NOMO-1 treated with dmso at 0.1 percent for 144 hours (cell line): ENCODE measurements at regions not wholly inside any gene's neighbourhood (a gene's known extent, or its start where the extent isn't known, plus 50 kb on each side); places are given as distances from the start of the nearest gene placed in this dataset.
A peak's percentile ranks its signal among the peaks of the same experiment; 100 is the strongest.
"Not testable (repeated sequence)": the region's sequence is repeated elsewhere in the genome, so short reads cannot be mapped to it uniquely, and the experiment has no call there.

Experiments used
- DNase-seq: peaks from one replicate; lab custom pipeline; 2025; ENCODE audit not compliant: unreplicated experiment; lab: John Stamatoyannopoulos, UW

DNA sequence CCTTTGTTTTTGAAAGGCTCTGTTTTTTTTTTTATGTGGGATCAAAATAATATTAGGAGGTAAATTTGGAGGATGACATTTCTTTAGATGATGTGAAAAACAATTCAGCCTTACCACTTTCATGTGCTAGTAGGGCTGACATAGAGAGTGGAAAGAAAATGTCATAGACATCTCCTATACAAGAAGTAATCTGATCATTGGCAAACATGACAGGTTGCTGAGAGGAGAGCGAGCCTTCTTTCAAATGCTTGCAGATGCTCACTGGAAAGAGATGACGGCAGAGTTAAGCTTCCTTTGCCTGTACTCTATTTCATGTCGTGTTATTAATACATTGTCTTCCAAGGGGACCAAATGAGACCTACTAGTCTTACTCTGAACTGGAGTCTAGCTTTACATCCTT lies 160.1 kb upstream of the DAP start:
- no peak for DNase-seq

DNA sequence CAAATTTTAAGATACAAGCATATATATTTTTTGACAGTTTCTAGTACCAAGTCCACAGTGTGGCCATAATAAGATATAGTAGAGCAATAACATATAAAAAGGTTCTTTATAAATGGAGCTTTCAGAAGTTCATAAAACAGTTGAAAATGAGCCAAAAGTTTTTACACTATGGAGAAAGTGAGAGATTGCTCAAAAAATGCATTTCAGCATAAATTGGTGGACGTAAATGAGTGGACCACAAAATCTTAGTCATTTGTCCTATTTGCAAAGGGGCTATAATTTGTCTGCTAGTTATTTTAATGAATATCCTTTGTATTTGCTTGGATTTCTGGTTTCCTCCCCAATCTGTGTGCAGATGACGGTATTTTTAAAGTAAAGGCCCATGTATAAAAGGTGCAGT lies 159.4 kb upstream of the DAP start:
- no peak for DNase-seq

DNA sequence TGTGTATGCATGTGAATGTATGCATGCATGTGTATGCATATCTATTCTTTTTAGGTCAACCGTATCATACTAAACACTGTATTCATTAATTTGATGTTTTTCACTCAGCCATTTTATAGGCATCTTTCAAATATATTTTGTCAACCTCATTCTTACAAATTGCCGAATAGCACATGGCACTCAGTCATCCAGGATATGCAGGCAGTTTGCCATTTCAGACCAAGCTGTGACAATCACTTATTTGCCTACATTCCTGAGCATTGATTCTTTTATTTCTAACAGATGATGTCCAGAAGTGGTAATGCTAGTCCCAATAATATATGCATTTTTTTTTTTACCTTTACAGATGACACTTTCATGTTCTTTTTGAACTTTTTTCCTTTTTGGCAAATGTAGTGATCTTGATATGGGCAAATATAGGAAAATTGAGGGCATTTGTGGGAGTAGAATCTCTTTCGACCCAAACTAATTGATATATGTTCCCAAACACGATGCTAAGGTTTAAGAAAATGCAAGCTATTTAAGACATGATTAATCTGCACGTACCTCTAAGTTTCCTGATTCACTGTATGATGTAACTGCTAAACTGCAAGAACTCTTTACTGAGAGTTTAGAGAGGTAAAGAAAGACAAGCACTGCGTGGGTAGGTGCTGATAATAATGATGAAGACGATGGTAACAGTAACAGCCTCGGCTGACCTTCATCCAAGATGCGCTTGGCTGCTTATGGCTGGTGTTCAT lies 153.9 kb upstream of the DAP start:
- DNase-seq = no peak

DNA sequence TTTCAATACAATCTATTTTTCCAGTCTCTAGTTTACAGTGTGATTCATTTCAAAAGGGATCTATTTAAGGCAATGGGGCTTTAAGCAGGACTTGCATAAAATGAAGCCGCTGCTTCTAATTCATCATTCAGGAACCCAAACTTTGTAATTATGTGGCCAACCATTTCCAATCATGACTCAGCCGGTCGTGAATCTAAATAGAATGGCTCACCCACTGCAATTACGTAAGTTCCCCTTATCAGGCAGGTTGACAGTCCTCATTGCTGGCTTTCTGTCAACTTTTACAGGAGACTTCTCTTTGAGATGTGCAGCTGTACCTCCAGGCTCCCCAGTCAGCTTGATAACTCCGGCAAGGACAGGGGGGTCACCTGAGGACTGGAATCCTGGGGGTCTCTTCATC lies 152.8 kb upstream of the DAP start:
- peak; percentile 98 for DNase-seq

DNA sequence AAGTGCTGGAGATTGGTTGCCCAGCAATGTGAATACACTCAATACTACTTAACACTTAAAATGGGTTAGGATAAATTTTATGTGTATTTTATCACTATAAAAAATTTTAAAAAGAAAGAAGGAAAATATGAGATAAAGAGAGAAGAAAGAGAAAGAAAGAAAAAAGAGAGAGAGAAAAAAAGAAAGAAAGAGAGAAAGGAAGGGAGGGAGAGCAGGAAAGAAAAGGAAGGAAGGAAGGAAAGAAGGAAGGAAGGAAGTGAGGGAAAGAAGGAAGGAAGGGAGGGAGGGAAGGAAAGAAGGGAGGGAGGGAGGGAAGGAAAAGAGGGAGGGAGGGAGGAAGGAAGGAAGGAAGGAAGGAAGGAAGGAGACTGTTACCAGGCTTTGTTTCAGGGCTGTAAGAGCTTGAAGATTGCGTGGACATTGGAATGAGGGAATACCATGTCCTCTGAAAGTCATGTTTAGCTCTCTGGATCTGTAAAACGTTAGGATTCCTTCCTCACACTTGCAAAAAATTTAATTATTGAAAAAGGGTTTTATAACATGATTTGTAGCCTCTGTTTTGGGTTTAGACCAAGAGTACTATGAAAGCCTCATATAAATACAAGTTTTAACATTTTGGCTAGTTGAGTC lies 152.3 kb upstream of the DAP start:
- no peak for DNase-seq

DNA sequence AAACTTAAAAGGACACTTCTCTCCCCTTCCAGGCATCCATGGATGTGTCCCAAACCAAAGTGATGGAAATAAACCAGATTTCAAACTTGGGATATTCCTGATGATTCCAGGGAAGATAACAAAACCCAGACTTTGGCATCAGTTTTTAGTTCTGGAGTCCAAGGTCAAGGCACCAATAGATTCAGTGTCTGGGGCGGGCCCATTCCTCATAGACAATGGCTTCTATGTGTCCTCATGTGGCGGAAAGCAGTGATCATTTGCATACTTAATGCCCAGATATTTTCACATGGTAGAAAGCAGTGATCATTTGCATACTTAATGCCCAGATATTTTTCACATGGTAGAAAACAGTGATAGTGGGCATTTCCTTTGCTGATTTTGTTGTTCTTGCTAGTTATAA lies 151.4 kb upstream of the DAP start:
- DNase-seq = no peak

DNA sequence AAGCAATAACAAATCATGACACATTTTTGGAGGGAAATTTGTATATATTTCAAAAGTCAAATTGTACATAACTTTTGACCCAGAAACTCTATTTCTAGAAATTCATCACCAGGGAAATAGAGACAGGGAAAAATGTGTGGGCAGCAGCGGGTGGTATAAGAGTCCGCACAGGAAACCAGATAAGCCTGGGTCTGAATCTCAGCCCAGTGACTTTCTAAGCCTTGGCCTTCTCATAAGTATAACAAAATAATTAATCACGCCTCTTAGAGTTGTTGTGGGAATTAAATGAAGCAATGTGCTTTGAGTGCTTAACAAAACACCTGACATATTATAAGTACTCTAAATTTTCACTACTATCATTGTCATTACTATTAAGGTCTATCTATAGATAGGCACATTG lies 149.2 kb upstream of the DAP start:
- DNase-seq = no peak

DNA sequence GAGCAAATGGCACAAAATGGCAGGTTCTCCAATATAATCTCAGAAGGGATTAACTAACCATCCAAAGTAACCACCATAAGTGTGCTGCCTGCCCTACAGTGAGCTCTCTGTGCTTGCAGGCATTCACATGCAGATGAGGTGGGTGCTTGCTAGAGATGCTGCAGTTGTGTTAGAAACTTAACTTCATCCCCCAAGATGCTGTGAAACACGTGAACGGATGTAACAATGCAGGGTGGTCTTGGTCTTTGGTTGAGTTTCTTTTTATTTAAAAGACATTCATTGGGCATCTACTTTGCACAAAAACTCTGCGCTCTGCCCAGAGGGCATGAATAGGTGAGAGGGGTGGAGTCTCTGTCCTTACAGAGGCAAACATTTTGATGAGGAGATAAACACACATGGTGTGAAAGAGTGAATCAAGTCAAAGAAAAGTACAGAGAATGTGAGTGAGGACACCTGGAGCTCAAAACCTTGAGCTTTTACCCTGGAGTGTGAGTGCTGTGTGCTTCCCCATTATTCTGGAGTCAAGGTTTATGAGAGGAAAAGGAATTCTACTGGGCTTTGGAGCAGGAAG lies 143.9 kb upstream of the DAP start:
- DNase-seq = no peak

DNA sequence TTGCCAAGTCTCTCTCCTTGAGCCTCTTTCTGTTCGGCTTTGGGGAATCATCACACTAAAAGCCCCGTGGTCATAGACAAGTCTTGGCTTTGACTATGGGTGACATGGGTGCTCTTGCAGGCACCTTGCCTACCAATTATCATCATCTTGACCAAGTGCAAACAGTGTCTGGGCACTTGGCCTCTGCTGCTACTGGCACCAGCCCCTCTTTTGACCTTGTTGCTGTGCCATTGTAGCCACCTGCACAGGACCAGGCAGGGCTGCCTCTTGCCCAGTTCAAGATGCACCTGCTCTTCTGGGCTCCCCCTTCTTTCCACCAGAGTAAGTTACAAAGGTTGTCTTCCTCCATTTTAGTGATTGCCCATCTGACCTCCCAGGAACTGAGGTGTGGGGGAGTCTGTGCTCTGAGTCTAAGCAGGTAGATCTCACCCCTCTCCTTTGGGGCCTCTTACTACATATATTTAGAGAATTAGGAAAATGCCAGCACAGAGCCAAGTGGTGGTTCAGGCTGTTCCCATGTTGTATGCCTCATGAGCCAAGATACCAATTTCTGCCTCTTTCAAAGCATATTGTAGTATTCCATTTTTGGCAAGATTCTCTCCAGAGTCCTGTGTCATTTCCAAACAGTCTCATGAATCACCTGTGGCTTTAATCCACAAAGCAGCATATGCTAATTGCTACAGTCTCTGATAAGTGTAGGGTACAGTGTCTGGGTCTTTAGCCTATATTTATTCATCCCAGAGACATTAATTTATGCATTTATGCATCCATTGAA lies 142.9 kb upstream of the DAP start:
- no peak for DNase-seq

DNA sequence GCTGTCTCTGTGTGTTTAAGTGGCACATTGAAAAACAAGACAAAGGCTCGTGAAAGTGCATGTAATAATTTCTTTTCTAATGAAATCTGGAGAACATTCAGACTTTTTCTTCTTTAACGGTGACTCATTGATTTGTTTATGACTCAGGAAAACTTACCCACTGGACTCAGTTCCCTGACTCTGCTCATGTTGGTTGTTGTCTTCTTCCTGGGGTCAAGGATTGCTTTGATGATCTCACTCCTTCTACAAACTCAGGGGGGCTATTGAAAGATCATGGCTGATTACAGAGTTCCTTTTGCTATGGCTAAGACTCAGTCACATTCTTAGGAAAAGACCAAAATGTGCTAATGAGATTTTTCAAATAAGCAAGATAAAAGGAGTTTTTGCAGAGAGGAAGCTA lies 141.1 kb upstream of the DAP start:
- no peak for DNase-seq

DNA sequence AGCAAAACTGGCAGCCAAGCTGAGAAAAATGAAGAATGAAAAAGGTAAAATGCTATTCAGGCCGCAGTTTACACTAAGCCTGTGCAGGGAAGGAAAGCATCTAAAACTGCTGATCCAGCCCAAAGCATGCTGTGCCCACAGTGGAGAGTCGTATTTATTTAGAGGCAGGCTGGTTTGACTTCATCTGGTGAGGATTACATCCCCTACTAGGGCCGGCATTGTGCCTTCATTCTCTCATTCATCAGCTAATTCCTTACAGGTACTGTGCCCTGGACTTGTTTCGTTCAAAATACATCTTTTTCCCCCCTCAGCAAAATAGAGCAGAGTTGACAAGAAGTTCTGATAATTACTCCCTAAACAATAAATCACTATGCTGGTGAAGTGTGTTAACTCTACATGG lies 137.5 kb upstream of the DAP start:
- DNase-seq = no peak

DNA sequence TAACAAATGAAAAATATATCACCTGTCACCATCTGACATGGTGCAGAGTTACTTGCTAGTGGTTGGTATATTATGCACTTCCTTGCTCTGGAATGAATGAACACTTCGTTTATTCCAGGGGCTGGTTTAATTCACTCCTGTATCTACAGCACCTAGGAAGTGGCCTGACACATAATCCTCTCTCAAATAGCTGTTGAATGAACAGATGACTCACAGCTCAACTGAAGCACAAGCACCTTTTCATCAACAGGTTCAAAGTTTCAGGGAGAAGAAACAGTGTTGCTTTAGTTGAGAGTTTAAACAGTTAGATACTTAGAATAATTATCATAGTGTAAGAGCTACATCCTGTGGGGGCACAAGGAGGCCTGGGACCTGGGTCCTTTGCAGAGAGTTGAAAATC lies 135.0 kb upstream of the DAP start:
- no peak for DNase-seq

DNA sequence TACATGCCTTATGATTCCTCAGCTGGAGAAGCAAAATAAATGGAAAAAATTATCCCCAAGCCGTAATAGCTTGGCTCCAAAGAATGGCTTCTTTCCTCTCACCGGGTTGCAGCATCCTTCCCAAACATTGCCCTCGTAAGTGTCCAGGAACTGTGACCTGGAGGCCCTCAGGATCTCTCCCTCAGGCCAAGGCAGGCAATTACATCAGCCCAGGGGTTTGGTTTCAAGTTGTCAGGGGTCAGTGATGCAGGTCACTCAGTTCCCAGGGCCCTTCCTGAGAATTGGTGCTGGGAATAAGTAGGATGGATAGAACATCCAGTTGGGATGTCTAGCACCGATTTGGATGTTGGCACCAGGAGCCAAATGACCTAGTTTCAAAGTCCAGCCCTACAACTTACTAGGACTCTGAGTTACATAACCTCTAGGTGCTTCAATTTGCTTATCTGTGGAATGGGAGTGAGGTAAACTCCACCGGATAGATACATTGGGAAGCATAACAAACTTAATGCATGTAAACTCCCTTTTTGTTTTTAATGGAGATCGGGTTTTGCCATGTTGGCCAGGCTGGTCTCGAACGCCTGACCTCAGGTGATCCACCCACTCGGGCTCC lies 133.5 kb upstream of the DAP start:
- no peak for DNase-seq

DNA sequence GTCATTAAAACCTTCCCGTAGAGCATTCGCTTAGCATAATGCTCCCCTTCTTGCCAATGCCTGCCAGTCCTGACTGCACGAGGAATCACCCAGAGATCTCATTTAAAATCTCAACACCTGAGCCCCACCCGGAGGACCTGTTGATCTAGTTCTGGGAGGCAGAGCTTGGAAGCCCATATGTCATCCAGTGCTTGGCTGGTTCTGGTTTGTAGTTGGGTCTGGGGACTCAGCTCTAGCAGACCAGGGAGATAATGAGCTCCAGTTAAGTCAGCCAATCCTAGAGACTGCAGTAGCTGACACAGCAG lies 131.8 kb upstream of the DAP start:
- no peak for DNase-seq

DNA sequence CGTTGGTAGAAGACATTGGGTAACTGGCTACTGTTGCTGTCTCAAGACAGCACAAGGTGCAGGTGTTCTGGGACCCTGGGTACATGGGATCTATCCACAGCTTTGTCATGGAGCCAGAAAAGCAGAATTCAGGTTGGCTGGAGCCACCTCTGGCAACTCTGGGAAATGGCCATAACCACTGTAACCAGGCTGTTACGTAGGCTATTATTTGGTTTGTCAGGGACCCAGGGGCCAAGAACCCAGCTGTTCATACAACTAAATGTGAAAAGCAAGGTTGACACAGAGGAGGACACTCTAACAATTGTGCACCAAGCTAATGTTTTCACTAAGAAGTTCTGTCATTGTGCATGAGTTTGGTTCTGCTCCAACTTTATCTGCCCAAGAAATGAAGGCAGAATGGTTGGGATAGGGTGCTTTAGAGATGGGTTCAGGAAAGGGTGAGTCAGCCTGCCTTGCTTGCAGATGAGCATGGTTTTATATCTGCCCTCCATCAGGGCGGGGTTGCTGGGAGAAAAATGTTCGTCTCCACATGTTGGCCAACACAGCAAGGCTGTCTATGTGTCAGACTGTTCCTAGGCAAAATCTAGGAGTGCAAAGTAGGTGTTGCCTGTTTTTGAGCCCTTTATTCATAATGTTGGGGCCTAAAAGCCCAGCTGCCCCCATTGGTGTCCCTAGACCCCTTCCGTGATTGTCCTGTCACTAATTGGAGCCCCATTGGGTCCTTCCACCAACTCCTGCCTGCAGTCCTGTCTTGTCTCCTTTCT lies 131.3 kb upstream of the DAP start:
- no peak for DNase-seq

DNA sequence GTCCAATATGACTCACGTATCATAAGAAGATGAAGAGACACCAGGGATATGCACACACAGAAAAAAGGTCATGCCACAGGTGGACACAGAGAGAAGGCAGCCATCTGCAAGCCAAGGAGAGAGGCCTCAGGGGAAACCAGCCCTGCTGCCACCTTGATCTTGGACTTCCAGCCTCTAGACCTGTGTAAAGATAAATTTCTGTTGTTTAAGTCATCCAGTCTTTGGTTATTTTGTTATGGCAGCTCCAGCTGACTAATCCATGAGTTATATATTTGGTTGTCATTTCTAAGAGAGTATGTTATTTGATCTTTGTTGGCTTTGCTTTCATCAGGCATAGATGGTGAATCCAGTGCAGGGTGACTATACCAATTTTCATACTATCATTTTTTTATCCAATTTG lies 130.2 kb upstream of the DAP start:
- DNase-seq = no peak

DNA sequence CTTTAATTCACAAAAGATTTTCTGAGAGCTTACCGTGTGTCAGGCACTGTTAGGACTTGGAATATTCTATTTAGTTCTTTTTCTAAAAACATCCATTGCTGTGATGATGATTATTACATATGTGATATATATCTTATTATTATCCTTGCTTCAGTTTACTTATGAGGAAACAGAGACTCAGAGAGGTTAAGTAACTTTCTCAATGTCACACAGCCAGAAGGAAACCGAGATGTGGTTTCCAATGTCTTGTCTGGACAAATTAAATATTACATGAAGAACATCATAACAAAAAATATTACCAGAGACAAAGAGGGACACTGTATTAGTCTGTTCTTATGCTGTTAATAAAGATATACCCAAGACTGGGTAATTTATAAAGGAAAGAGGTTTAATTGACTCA lies 125.5 kb upstream of the DAP start:
- DNase-seq = no peak

DNA sequence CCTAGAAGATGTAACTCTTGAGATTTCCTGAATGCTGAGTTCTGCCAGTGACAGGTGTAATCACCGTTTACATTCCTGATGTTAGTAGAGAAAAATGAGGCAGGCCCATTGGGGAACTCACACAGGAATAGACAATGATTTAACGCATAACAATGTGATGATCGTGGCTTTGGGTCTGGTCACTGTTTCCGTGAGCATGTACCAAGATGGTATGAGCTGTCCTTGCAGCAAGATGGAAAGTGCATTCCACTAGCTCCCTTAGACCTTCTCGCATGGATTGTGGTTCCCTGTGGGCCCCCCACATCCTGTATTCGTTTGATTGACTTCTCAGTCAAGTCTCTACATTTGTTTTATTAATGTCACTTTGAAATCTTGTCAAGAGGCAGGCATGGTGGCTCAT lies 124.0 kb upstream of the DAP start:
- no peak for DNase-seq

DNA sequence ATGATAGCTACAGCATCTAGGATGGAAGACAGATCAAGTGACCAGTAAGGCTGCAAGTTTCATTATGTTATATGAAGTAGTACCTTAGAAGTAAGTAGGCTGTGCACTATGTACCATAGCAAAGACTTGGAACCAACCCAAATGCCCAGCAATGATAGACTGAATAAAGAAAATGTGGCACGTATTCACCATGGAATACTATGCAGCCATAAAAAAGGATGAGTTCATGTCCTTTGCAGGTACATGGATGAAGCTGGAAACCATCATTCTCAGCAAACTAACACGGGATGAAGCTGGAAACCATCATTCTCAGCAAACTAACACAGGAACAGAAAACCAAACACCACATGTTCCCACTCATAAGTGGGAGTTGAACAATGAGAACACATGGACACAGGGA lies 122.9 kb upstream of the DAP start:
- not testable (repeated sequence) for DNase-seq

DNA sequence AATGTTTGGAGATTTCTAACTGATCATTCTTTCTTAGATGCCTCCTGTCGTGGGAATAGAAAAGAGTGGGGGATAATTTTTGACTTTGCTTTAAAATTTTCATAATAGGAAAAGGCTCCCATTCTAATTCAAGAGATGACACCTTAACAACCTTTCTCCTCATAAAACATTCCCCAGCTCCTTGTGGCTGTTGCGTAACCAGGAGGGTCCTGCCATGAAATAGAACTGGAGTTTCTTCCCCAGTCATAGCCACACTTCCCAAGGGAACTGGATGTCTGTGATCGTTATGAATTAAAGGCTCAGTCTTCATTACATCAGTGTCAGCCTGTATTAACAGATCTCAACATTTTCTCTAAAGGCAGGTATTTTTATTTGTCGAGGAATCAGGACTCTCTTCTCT lies 119.9 kb upstream of the DAP start:
- DNase-seq = no peak

DNA sequence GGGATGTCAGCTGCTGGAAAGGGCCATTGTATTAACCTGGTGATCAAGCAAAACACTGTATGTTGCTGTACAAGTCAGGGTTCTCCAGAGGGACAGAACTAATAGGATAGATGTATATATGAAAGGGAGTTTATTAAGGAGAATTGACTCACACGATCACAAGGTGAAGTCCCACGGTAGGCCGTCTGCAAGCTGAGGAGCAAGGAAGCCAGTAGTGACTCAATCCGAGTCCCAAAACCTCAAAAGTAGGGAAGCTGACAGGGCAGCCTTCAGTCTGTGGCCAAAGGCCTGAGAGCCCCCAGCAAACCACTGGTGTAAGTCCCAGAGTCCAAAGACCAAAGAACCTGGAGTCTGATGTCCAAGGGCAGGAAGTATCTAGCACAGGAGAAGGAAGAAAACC lies 116.0 kb upstream of the DAP start:
- not testable (repeated sequence) for DNase-seq
